ENCODE measurements at regions not wholly inside any gene's neighbourhood (a gene's known extent, or its start where the extent isn't known, plus 50 kb on each side); places are given as distances from the start of the nearest gene placed in this dataset.

DNA sequence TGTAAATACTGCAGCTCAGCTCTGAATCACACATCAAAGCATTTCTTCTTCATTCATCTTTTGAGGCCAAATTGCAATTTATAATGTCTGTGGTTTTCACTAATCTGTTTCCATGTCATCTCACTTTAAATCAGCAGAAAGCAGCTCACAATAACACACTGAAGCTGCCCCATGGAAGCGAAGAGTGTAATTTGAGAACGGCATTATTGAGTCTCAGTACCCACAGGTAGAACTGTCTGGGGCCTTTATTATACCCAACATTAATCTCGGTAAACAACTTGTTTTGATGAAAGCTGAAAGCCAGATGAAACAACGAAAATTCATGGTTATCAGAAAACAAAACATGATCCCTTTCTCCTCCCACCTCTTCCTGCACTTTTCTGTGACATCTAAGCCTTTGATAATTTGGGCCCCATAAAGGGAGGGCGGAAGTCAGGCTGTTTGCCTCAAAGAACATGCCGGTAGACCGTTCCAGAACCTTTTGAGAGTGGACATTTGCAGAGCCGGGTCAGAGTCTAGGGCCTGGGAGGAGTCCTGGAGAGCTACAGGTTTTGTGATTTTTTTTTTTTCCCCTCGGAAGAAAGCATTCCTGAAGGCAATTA, 68.2 kb upstream of the SESN3 start:
- no peak for DNase-seq

DNA sequence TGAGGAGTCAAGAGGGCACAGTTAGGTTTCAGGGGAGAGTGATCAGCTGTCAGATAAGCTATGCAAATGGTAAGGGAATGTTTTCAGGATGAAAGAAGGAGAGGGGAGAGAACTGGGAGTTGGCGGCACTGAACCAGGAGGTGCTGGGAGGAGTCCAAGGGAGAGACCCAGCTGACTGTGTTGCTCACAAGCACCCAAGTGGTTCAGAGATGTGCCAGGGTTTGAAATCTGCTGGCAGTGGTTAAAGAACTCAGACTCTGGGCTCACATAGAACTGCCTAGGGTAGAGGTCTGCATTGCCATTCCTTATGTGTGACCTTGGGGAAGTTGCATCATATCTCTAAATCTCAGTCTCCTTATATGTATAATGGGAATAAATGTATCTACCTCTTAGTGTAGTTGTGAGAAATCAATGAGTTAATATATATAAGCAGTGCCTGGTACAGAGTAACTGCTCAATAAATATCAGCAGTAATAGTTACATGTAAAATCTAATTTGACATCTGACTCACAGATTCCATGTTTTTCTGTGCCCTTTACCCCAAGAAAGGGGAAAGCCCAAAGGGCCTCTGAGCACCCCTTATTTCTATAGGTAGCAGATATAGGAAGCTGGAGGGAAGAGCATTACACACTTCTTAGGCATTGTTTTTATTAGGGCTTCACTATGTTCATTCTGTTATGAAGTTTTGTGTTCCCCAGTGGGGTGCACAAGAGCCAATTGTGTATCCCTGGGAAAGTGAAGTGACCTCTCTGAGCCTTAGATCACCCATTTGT, 66.9 kb upstream of the SESN3 start:
- DNase-seq: no peak

DNA sequence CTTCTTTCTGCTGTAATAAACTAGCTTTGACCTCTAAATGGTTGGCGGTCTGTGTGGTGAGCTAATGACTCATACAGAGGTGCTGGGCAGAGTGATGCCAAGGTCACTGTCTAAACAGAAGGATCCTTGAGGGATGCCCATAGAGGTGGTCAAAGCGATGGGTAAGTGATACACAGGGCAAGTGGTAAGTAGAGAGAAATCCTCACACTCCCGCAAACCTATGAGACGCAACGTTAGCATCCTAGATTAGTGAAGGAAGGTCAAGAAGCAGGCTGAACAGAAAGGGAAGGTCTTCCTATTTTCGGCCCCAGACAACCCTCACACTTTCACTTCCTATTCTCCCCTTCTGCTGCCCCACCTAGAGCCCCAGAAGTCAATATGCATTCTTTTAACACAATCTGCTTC, 65.6 kb upstream of the SESN3 start:
- no peak for DNase-seq

DNA sequence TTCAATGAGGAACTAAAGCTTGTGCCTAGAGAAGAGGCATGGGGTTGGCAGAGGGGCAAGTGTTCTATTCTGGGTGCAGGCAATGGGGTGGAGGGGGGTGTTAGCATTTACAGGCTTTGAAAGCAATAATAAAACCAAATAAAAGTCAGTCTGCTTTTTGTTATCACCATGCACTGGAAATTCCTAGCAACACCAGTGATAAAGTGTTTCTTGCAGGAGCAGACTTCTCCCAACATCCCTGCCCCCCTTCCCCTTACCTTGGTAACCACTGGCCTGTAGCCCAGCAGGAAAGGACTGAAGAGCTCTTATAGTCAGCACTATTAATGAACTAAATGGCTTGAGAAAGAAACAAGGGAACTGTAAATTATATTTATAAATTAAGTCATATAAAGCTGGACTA, 65.2 kb upstream of the SESN3 start:
- DNase-seq: no peak

DNA sequence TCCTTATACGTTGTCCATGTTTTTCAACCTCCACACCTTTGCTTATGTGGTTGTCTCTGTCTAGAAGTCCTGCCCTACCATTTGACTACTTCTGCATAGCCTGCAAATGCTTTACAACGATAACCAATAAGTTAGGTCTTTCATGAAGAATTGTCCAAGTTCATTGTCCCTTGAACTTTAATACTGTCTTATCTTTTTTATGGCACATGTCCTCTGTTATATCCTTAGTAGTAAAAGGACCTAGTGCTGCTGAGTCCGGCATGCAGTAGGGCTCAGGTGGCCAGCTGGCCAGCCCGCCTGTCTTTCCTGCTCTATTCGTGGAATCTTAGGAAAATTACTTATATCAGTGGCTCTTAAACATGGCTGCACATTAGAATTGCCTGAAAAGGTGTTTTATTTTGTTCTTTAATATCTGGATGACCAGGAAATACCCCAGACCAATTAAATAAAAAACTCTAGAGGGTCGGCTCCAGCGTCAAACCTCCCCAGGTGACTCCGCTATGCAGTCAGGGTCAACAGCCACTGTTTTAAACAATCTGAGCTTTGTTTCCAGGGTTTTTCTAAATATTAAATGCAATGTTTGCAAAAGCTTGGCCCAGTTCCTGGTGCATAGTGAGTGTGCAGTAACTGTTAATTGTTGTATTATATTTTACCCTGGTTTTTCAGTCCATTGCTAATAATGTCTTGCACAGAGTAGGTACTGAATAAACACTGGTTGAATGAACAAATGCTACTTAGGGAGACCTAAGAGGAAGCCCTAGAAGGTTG, 64.6 kb upstream of the SESN3 start:
- DNase-seq: no peak

DNA sequence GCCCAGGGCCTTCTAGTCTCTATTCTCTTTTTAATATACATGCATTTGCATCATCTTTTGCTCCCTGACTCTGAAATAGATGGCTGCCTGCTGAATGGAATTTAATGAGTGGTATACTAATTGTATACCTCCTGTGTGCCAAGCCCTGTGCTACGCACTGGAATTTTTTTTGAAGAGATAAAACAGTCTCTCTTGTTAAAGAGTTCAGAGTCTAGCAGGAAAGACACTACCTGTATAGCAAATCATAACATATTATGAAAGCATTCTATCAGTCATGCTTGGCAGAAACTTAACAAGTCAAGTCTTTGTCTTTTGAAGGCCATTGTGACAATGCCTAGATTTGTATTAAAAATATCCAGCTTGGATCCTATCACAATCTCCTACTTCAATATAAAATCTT, 63.7 kb upstream of the SESN3 start:
- no peak for DNase-seq

DNA sequence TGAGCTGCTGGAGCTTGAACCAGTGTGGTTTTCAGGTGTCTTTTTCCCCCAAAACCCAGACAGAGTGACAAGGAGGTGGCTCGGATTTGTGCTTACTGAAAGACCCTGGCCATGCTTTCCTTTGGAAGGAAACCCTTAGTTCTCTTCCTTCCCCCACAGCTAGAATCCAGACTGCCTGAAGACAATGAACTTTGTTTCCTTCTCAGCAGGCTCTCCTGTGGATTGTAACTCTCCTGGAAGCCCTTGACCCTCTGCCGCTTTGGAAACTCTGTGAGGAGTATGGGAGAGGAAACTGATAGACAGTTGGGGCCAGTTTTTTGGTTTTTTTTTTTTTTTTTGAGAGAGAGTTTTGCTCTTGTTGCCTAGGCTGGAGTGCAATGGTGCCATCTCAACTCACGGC, 62.1 kb upstream of the SESN3 start:
- DNase-seq: no peak

DNA sequence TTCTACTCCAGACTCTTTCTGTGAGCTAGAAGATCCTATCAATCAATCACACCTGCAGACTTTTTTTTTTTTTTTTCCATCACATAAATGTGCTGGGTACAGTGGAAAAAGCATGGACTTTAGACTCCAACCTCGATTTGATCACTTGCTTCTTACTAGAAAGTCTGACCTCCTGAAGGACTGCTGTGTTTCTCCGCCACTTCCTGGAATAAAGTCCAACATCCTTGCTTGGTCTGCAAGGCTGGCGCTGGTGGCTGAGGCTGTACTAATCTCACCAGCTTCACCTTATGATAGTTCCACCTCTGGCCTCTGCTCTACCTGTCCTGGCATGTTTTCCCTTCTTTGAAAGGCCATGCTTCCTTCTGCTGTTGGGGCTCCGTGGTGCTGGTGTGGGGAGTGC, 60.9 kb upstream of the SESN3 start:
- DNase-seq: no peak

DNA sequence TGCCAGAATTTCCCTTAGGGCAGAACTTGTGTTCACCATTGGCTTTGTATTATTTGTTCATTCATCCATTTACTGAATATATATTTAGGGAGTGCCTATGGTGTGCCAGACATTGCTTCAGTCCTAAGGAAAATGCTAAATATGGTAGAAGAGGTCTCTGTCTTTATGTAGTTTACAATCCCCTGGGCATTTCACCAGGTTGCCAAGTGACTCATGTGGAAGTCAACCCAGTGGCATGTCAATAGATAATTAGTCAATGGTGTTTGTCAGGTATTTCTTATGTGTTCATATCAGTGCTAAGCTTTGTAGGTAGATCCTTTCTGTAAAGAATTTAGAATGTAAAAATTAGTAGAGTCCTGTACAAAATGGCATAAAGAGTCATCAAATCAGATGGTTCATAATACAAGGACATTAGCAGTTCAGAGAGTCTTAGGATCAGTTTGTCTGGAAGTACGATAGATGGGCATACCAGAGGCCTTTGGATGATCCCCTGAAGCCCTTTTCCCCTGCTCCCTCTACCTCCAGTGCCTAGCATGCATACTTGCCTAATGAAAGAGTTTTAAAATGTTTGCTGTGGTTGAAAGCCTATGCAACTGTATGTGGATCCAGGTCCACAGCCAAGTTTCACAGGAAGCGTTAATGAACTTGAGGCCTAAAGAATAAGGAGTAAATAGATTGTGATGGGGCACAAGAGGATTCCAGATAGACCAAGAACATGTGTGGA, 58.5 kb upstream of the SESN3 start:
- no peak for DNase-seq

DNA sequence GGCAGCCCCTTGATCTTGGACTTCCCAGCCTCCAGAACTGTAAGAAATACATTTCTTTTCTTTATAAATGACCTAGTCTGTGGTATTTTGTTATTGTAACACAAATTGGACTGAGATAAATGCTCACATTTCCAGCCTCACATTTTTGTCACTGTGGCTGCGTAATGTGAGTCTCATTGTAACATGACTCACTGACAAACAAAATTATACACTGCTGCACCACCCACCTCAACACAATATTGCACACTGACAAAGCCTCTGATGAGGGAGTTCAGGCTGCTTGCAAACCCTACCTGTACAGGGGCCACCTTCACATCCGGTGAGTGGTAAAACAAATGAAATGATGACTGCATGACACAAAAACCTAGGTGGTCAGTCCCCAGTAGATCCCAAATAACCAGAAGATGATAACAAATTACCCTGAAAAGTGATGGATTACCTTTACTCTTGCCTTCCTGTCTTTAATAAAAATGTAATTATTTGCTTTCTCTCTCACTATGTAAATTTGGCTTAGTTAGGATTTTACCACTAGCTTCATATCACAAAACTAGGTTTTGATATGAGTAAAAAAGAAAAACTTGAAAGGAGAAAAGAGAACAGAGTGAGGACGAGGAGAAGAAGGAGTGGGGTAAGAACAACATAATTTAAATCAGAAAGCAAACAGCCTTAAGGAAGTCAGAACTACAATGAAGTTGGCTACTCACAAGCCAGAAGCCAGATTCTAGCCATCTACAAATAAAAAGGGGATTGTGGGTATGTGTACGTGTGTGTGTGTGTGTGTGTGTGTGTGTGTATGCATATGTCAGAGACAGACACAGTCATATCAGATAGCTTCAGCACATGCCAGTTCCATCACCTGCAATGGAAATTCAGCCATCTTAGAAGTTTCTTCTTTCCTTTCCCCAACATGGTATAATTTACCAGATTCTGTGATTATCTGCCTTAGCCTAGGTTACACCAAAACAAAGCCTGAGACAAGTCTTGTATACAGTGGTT, 53.4 kb upstream of the SESN3 start:
- DNase-seq: no peak

DNA sequence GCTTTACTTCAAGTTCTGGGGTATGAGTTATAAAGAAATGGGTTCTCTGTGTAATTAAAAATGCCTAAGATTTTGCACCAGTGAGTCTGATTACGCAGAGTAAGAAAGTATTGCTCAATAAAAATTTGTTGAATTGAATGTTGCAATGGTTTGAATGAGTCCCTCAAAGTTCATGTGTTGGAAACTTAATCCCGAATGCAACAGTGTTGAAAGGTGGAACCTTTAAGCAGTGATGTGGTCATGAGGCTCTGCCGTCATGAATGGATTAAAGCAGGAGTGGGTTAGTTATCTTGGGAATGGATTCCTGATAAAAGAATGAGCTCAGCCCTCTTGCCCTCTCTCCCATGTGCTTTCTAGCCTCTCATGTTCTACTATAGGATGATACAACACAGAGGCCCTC, 52.6 kb upstream of the SESN3 start:
- DNase-seq: no peak

DNA sequence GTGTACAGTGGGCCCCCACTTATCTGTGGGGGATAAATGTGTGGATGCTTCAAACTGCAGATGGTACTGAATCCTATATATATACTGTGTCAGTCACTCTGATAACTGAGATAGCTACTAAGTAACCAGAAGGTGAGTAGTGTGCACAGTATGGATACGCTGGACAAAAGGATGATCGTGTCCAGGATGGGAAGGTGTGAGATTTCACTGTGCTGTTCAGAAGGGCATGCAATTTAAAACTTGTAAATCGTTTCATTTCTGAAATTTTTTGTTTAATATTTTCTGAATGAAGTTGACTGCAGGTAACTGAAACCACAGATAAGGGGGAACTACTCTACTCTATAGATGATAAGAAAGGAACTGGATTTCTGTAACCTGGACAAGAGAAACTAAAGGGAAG, 52.1 kb upstream of the SESN3 start:
- DNase-seq: no peak

DNA sequence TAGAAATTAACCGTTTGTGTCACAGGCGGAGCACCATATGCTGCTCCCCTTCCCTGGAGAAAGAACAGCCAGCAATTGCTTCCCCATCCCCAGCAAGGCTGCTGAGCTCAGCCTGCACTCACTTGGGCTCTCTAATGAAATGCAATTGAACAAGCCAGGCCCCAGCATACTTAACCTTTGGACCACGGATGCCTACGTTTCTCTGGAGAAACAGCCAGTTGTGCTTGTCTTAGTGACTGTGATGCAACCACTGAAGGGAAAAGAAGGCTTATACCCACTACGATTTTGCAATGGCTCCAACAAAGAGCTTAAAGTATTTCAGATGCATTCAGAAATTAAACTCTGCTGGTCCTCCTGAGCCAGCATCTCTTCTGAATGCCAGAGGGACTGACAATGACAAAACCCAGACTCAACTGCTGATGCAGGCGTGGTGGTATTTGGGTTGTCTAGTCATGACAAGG, 51.3 kb upstream of the SESN3 start:
- no peak for DNase-seq

All from activated CD4-positive, CD25-positive, alpha-beta regulatory T cell (primary cell).